ENCODE measurements at regions not wholly inside any gene's neighbourhood (a gene's known extent, or its start where the extent isn't known, plus 50 kb on each side); places are given as distances from the start of the nearest gene placed in this dataset.

GRCh38 chr17:45689451-45689850, 94.7 kb upstream of the CRHR1 start:
- no peak for DNase-seq

DNA sequence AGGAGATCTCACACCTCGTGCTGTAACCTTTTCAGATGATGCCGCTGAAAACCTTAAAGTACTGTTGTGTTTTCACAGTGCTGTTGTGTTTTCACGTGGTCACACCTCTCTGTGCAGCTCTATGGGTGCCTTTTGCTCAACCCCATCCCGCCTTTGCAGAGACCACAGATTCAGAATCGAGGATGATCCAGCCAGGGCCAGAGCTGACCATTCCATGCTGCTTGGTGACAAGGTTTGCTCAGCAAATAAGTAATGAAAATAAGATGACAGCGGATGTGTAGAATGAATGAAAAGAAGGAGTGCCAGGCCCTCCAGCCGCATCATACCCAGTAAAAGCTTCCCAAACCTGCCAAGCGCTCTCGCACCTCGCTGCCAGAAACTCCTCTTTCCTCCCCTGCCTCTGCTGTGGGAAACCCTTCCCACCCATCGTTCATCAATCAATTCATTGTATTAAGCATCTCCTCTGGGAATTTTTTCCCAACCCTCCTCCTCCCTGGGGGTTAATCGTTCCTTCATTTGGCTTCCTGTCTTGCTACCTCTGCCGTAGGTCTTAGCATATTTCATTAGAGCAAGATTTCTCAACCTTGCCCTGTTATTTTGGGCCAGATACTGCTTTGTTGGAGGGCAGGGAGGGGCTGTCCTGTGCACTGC, 93.4 kb upstream of the CRHR1 start:
- no peak for DNase-seq

DNA sequence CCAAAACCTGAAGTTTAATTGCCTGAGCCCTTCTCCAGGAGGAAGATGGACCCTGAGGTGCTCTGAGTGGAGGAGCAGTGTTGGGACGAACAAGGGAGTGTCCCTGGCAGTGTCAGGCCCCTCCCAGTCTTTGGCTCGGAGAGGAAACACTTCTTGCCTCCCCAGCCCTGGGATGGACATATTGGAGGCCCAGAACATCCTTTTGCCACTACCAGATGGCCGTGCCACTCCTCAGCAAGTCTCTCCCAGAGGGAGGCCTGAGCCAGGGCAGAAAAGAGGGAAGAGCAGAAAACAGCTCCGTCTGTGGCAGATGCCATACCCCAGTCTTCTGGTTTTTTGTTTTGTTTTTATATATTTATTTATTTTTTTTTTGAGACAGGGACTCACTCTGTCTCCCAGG, 91.5 kb upstream of the CRHR1 start:
- peak in 1 of 2 experiments; percentile 47 for DNase-seq

GRCh38 chr17:45693792-45694191, 90.3 kb upstream of the CRHR1 start:
- no peak for DNase-seq

- no peak for DNase-seq
Observed at GRCh38 chr17:45696442-45696841, 87.7 kb upstream of the CRHR1 start.

DNA sequence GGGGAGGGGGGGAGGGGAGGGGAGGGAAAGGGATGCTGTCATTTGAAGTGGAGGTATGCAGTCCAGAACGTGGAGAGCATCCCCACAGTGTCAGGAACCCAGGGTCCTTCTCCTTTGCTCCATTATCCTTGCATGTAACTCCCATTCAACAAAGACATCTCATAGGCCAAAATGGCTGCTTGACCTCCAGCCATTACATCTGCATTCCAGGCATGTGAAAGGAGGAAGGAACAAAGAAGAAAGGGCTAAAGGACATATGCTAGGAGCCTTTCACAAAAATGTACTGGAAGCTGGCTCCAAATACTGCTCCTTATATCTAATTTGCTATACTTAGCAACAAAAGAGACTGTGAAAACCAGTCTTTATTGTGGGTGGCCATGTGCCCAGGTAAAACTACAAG, 87.0 kb upstream of the CRHR1 start:
- no peak for DNase-seq

- no peak for DNase-seq
Observed at GRCh38 chr17:45700171-45701090, 83.7 kb upstream of the CRHR1 start.

DNA sequence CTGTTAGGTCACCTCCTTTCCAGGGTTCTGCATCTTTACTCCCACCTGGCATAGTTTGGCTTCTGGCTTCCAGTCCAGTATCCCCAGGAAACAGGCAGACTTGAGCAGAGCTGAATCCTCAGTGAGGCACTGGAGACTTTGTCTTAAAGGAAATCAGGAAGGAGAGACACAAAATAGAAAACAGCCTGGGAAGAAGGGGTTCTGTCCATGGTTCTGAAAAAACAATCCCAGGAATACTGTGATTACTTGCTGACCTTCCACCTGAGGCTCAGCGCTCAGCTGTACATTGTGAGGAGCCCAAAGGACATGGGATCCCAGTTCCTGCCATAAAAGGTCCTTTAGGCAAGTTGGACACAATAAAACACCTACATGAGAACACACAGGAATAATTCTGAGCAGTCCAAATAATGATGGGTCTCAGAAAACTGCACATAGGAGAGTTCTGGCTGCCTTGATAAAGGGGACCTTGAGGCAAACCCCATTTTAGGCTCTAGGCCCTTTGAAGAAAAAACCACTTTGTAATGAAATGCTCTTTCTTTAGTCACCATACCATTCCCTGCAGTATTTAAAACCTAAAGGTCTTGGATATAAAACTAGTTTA, 81.4 kb upstream of the CRHR1 start:
- no peak for DNase-seq

DNA sequence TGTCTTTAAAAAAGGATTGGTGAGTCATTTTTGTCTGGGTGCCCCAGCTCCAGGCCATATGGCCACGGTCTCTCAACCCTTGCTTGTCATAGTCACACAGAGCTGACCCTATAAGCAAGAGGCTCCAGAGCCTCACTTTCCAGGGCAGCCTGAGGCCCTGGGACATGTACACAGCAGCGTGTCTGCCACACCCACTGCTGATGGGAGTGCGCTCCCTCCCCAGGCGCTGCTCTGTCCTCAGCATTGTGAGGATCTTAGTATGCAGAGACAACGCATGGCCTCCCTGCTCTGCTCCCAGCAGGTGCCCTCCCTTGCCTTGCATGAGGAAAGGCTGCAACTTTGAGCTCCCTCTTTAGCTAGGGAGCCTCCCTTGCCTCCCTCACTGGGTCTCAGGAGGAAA, 80.8 kb upstream of the CRHR1 start:
- no peak for DNase-seq

DNA sequence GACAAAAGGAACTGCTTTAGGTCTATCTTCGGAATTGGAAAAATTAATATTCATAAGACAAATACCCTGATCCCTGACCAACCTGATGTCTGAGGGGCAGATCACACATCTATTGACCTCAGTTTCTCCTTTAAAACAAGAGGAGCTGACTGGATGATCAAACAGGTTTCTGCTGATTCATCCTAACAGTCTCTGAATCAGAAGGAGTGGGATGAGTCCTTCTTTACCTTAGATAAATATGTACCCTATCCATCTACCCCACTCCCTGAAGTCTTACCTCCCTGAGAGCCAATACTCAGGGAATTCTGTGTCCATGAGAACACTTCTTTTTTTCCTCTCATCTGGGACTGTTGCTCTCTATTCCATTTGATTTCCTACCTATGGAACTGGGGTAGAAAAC, 80.3 kb upstream of the CRHR1 start:
- DNase-seq, result no peak

- no peak for DNase-seq
Observed at GRCh38 chr17:45704251-45704650, 79.9 kb upstream of the CRHR1 start.

GRCh38 chr17:45705123-45706009, 78.8 kb upstream of the CRHR1 start:
- no peak for DNase-seq

DNA sequence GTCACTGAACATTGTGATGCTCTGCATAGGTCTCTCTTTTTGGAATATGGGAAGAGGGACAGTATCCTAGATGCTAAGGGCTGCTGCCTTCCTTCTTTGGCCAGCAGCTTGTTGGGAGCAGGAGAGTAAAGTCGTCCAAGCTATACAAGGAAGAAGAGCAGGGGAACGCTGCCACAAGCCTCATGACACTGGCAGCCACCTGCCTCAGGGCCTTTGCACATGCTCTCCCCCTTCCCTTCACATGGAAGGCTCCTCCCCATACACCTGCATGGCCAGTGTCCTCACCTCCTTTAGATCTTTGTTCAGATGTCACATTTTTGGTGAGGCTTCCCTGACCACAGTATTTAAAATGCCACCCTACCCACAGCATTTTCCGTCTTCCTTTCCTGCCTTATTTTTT, 78.1 kb upstream of the CRHR1 start:
- no peak for DNase-seq

DNA sequence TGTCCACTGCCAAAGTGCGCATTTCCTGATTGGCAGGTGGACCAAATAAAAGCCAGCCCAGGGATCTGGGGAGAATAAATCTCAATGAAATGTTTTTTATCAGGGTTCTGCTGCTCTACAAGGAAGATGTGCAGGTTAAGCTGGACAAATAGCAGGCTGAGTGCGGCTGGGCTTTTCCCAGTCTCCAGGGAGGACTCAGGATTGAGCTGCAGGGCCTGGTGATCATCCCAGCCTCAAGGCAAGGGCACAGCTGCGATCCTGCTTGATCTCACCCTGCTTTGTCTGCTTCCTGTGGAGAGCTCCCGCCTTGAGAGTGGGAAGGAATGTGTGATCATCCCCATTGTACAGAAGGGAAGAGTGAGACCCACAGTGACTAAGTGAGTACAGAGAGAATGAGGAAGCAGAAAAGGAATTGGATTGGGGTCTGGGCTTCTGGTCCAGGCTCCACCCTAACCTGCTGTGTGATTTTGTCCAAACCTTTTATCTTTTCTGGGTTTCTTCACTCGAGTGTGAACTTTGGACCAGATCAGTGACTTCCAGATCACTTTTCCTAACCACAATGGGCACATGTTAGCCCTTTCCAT, 75.3 kb upstream of the CRHR1 start:
- DNase-seq, result no peak

- DNase-seq, result no peak
Observed at GRCh38 chr17:45709728-45710288, 74.3 kb upstream of the CRHR1 start.

- DNase-seq, result no peak
Observed at GRCh38 chr17:45715787-45716186, 68.3 kb upstream of the CRHR1 start.

DNA sequence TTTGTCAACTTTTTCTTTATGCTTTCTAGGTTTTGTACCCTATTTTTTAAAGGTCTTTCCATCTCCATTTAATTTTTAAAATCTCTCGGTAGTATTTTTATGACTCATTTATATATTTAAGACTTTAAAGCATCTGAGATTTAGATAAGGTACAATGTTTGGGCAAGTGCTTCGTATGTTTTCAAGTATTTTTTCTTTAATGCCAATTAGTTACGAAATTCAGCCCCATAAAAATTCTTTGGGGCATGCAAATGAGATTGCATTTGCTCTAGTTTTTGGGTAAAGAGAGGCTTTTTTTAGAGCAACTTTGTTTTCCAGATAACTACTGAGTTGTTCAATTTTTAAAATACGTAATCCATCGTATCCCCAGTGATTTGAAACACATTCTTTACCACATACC, 65.3 kb upstream of the CRHR1 start:
- no peak for DNase-seq

GRCh38 chr17:45719335-45720071, 64.6 kb upstream of the CRHR1 start:
- peak in 1 of 2 experiments; percentile 68 for DNase-seq

- DNase-seq, result no peak
Observed at GRCh38 chr17:45720386-45720785, 63.7 kb upstream of the CRHR1 start.

GRCh38 chr17:45722161-45722560, 62.0 kb upstream of the CRHR1 start:
- no peak for DNase-seq

DNA sequence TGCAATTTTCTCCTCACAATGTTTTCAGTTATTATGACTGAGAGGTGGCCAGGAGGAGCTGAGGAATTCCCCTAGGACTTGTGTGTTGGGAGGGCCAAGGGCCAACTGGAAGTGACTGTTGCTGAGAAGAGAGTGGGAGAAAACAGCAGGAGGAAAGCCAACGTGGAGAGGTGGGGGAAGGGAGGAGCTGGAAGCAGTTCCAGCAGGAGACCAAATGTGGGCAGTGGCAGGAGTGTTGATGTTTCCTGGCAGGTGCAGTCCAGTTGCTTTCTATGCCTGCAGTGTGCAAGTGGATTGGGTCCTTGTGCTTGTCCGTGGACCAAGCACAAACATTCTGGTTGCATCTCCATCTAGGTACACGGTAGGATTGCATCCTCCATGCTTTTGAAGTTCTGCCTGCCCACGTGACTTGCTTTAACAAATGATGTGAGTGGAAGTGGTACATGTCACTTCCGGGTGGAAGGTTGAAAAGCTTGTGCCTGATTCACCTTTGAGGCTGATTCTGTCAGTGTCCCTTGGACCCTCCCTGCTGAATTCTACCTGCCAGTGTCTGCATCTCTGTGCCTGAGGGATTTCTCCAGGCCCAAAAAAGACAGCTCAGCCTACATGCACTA, 54.7 kb upstream of the CRHR1 start:
- DNase-seq, result no peak
